ENCODE measurements at regions not wholly inside any gene's neighbourhood (a gene's known extent, or its start where the extent isn't known, plus 50 kb on each side); places are given as distances from the start of the nearest gene placed in this dataset.

GRCh38 chrX:45527834-45528233 is 327.2 kb upstream of the DIPK2B start:
- no peak for TF ChIP-seq CTCF (IDR thresholded peaks at IDR 0.05; ENCODE audit: low read depth, low read length)
- no peak for TF ChIP-seq POLR2A (IDR thresholded peaks at IDR 0.05; ENCODE audit: extremely low read depth, insufficient read length)
- no peak for TF ChIP-seq MYC (IDR thresholded peaks at IDR 0.05; ENCODE audit: low read depth, low read length)
- no peak for TF ChIP-seq MAX (IDR thresholded peaks at IDR 0.05; ENCODE audit: low read depth, low read length)

Data from NB4 (cell line).